ENCODE measurements at regions not wholly inside any gene's neighbourhood (a gene's known extent, or its start where the extent isn't known, plus 50 kb on each side); places are given as distances from the start of the nearest gene placed in this dataset.
A peak's percentile ranks its signal among the peaks of the same experiment; 100 is the strongest.

DNA sequence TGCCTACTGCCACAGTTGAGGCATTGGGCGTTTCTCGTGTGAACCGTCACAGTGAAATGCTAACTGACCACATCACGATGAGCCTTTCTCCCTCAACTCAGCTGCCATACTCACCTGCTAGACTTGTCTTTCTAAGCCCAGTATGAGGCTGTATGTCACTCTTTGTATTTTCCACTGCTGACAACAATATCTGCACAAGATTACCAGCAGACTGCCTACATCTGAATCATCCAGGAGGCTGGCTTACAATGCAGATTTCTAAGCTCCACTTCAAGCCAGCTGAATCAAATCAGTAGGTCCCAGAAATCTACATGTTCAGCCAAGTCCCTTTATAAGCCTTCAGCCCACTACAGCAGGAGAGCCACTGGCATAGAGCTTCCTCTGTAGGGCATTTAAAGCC is 355.0 kb upstream of the DUSP10 start:
- Histone ChIP-seq H3K9ac (ENCODE audit: low read depth in 2 of 2, low read length in 2 of 2) (no peak overlapping the region), H3K27me3 (no peaks in the 10 kb centered on the region), H3K4me1 (no peaks in the 10 kb centered on the region), H3K4me3 (no peak overlapping the region), H3K27ac (no peak overlapping the region), H3K36me3 (no peaks in the 10 kb centered on the region), H3K9me3 (no peaks in the 10 kb centered on the region)
- intact Hi-C loops (cut with DNase I): loop anchor here (5.0 kb wide), 2 partner anchors 70 to 355 kb away; no protein-coding TSS in a partner anchor
- DNase-seq: no peak
- TF ChIP-seq, protein P1, sequence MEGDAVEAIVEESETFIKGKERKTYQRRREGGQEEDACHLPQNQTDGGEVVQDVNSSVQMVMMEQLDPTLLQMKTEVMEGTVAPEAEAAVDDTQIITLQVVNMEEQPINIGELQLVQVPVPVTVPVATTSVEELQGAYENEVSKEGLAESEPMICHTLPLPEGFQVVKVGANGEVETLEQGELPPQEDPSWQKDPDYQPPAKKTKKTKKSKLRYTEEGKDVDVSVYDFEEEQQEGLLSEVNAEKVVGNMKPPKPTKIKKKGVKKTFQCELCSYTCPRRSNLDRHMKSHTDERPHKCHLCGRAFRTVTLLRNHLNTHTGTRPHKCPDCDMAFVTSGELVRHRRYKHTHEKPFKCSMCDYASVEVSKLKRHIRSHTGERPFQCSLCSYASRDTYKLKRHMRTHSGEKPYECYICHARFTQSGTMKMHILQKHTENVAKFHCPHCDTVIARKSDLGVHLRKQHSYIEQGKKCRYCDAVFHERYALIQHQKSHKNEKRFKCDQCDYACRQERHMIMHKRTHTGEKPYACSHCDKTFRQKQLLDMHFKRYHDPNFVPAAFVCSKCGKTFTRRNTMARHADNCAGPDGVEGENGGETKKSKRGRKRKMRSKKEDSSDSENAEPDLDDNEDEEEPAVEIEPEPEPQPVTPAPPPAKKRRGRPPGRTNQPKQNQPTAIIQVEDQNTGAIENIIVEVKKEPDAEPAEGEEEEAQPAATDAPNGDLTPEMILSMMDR (IDR thresholded peaks at IDR 0.05): no peak

- no peak for DNase-seq
- H3K9me3 ChIP-seq: no peaks in the 10 kb centered on the region
- no peak overlapping the region for H3K9ac ChIP-seq (ENCODE audit: low read depth in 2 of 2, low read length in 2 of 2)
- H3K36me3 ChIP-seq: no peaks in the 10 kb centered on the region
- H3K27me3 ChIP-seq: no peaks in the 10 kb centered on the region
- H3K27ac ChIP-seq: no peak overlapping the region
- no peak overlapping the region for H3K4me3 ChIP-seq
- no peaks in the 10 kb centered on the region for H3K4me1 ChIP-seq
- intact Hi-C loops (cut with DNase I): loop anchor here (5.0 kb wide), 2 partner anchors 71 to 356 kb away; no protein-coding TSS in a partner anchor
- TF ChIP-seq, protein P1 (IDR thresholded peaks at IDR 0.05): peak; percentile 2
Observed at GRCh38 chr1:222096476-222096772, 354.5 kb upstream of the DUSP10 start.

DNA sequence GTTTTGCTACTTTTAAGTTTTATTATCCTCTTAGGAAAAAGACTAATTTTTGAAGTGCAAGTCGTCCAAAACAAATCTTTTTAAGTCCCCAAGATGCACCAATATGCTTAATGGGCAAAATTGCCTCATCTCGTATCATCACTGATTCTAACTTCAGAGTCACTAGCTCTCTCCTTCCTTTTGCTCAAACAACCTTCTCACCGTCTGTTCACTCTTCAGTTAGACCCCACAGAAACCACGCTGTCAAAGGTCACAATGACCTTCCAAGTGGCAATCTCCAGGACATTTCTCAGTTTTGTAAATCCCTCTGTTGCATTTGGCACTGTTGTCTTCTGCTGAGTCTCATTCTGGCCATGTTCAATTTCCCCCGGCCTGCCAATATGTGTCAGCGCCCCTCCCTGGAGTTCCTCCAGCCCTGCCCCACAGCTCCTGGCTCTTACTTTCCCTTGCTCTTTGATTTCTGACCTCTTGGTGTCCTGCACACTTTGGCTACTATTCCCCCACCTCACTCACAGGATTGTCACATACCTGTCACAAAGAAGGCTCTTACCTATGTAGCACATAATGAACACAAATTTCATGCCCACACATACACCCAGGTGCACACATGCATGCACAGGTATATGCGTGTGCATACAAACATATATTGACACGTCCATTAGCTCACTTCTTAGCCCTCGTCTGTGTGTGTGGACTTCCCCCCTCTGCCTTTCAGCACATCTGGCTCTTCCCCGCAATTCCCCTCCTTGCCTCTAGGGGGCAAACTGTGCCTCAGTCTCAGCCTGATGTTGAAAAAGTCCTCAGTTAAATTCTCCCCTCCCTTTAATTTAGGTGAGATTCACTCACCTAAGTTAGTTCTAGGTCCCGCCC is 354.0 kb upstream of the DUSP10 start:
- no peaks in the 10 kb centered on the region for H3K4me1 ChIP-seq
- TF ChIP-seq, protein P1 (IDR thresholded peaks at IDR 0.05): peak; percentile 87
- H3K9ac ChIP-seq (ENCODE audit: low read depth in 2 of 2, low read length in 2 of 2): no peak overlapping the region
- intact Hi-C loops (cut with DNase I): loop anchor here (5.0 kb wide), 2 partner anchors 71 to 356 kb away; no protein-coding TSS in a partner anchor
- peak; percentile 54 for DNase-seq
- no peaks in the 10 kb centered on the region for H3K27me3 ChIP-seq
- H3K27ac ChIP-seq: no peak overlapping the region
- H3K36me3 ChIP-seq: no peaks in the 10 kb centered on the region
- H3K4me3 ChIP-seq: no peak overlapping the region
- H3K9me3 ChIP-seq: no peaks in the 10 kb centered on the region

GRCh38 chr1:222093518-222093917 is 351.6 kb upstream of the DUSP10 start:
- Histone ChIP-seq H3K9me3 (no peaks in the 10 kb centered on the region), H3K9ac (ENCODE audit: low read depth in 2 of 2, low read length in 2 of 2) (no peak overlapping the region), H3K27ac (no peak overlapping the region), H3K27me3 (no peaks in the 10 kb centered on the region), H3K4me1 (no peaks in the 10 kb centered on the region), H3K36me3 (no peaks in the 10 kb centered on the region), H3K4me3 (no peak overlapping the region)
- DNase-seq: no peak
- intact Hi-C loops (cut with DNase I): no loop called here
- TF ChIP-seq, protein P1 (IDR thresholded peaks at IDR 0.05): no peak

DNA sequence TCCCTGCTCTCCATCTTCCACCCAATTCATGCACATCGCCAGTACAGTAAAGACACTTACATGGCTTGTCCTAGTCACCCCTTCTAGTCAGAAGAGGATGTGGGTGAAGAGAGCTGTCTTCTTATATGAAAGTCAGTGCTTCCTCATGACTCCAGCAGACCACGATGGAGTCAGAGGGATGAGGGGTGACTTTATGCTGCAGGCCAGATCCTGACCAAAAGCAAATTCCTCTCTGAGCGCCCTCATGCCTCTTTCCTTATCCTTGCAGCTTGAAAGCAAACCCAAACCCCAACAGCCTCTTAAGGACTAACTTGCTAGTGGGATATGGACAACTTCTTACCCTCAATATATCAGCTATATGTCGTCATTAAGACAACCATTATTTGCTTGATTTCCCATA is 348.2 kb upstream of the DUSP10 start:
- Histone ChIP-seq H3K36me3 (no peaks in the 10 kb centered on the region), H3K27ac (no peak overlapping the region), H3K9ac (ENCODE audit: low read depth in 2 of 2, low read length in 2 of 2) (no peak overlapping the region), H3K4me1 (no peaks in the 10 kb centered on the region), H3K9me3 (no peaks in the 10 kb centered on the region), H3K4me3 (no peak overlapping the region), H3K27me3 (no peaks in the 10 kb centered on the region)
- intact Hi-C loops (cut with DNase I): no loop called here
- DNase-seq: no peak
- TF ChIP-seq, protein P1 (IDR thresholded peaks at IDR 0.05): no peak
